Bronchial epithelial cell (primary cell): ENCODE measurements at regions not wholly inside any gene's neighbourhood (a gene's known extent, or its start where the extent isn't known, plus 50 kb on each side); places are given as distances from the start of the nearest gene placed in this dataset.

ENCODE experiments used
- DNase-seq: peaks from one replicate; pipeline ENCODE4 v3.0.0-alpha.2; 2010; ENCODE audit warnings: low read depth
- FAIRE-seq: peaks from 2 replicates; lab custom pipeline; 2011; peaks lifted over from hg19 to GRCh38; lab: Jason Lieb, UNC
- H3K27me3 ChIP-seq: 2 replicates; pipeline ENCODE4 v1.5.1; 2011; ENCODE audit warnings: low read length; ENCODE audit not compliant: control insufficient read depth, insufficient read depth
- H3K36me3 ChIP-seq: 2 replicates; pipeline ENCODE4 v1.5.1; 2011; ENCODE audit warnings: low read length; ENCODE audit not compliant: control insufficient read depth, insufficient read depth
- H3K4me3 ChIP-seq: 2 replicates; pipeline ENCODE4 v1.5.1; 2011; ENCODE audit warnings: mild to moderate bottlenecking, low read depth, low read length, control low read depth
- CTCF ChIP-seq: IDR thresholded peaks from 2 replicates; pipeline ENCODE4 v1.5.1; 2011; ENCODE audit warnings: mild to moderate bottlenecking, moderate library complexity, low read length, control low read depth, inconsistent platforms; ENCODE audit not compliant: insufficient read depth, severe bottlenecking

GRCh38 chr1:227437495-227438008 is 119.3 kb upstream of the CDC42BPA start:
- FAIRE-seq (no peak), DNase-seq (peak; percentile 48)

GRCh38 chr1:227434808-227435444 is 116.6 kb upstream of the CDC42BPA start:
- Histone ChIP-seq H3K36me3 (no peaks in the 10 kb centered on the region), H3K27me3 (no peaks in the 10 kb centered on the region), H3K4me3 (no peak overlapping the region)
- FAIRE-seq (no peak), DNase-seq (no peak)
- no peak for TF ChIP-seq CTCF

More at GRCh38 chr1:227437495-227438008, 119.3 kb upstream of the CDC42BPA start:
- peak overlapping the region; percentile 28 for H3K4me3 ChIP-seq
- TF ChIP-seq CTCF: peak; percentile 24
- no peaks in the 10 kb centered on the region for H3K36me3 ChIP-seq
- H3K27me3 ChIP-seq: no peaks in the 10 kb centered on the region

GRCh38 chr1:227433663-227434341 is 115.5 kb upstream of the CDC42BPA start:
- no peak for FAIRE-seq

GRCh38 chr1:227432981-227433380 is 114.7 kb upstream of the CDC42BPA start:
- no peak for FAIRE-seq
- no peak for TF ChIP-seq CTCF
- H3K36me3 ChIP-seq: no peaks in the 10 kb centered on the region
- no peaks in the 10 kb centered on the region for H3K27me3 ChIP-seq
- DNase-seq: no peak
- no peak overlapping the region for H3K4me3 ChIP-seq

More at GRCh38 chr1:227433663-227434341, 115.5 kb upstream of the CDC42BPA start:
- no peak for TF ChIP-seq CTCF
- H3K4me3 ChIP-seq: no peak overlapping the region
- no peak for DNase-seq
- no peaks in the 10 kb centered on the region for H3K27me3 ChIP-seq
- no peaks in the 10 kb centered on the region for H3K36me3 ChIP-seq

GRCh38 chr1:227432181-227432535 is 113.9 kb upstream of the CDC42BPA start:
- no peaks in the 10 kb centered on the region for H3K36me3 ChIP-seq
- no peak overlapping the region for H3K4me3 ChIP-seq
- FAIRE-seq: no peak
- H3K27me3 ChIP-seq: no peaks in the 10 kb centered on the region
- TF ChIP-seq CTCF: no peak
- no peak for DNase-seq
